Caco-2 (cell line): ENCODE measurements at regions not wholly inside any gene's neighbourhood (a gene's known extent, or its start where the extent isn't known, plus 50 kb on each side); places are given as distances from the start of the nearest gene placed in this dataset.
"Not testable (repeated sequence)": the region's sequence is repeated elsewhere in the genome, so short reads cannot be mapped to it uniquely, and the experiment has no call there.

ENCODE experiments used
- BruUV-seq: library from RNA; stranded (reverse); fragments of 400-500 nt; replicated peaks from 2 replicates; lab custom pipeline; 2021; lab: Mats Ljungman, UMichigan
- CTCF ChIA-PET: fragments of 300-600 bp; sonication (Branson Sonifier 250); formaldehyde crosslinking; loops from one replicate; lab custom pipeline; 2022; ENCODE audit warnings: antibody characterized with exemption; lab: Charles Lee
- POLR2A ChIA-PET: fragments of 300-600 bp; sonication (Branson Sonifier 250); formaldehyde crosslinking; loops from one replicate; lab custom pipeline; 2022; ENCODE audit warnings: antibody characterized with exemption; lab: Charles Lee
- DNase-seq, 2 experiments: peaks; one replicate each; pipeline versions ENCODE4 v3.0.0 to v3.0.0-alpha.2; 2020 to 2022
- H3K27me3 ChIP-seq: replicated peaks from 2 replicates; pipeline ENCODE4 v1.6.0; 2011; ENCODE audit warnings: low read length; ENCODE audit not compliant: control insufficient read depth, insufficient read depth
- H3K36me3 ChIP-seq: 2 replicates; pipeline ENCODE4 v1.5.1; 2011; ENCODE audit warnings: low read length; ENCODE audit not compliant: control insufficient read depth, insufficient read depth
- H3K4me1 ChIP-seq: fragments of 250-450 bp; sonication (Bioruptor Pico); 2 replicates; pipeline ENCODE4 v1.5.1; 2020; ENCODE audit warnings: mild to moderate bottlenecking
- H3K4me3 ChIP-seq: 2 replicates; pipeline ENCODE4 v1.5.1; 2011; ENCODE audit warnings: low read depth, mild to moderate bottlenecking, control low read depth, low read length
- H3K9me3 ChIP-seq: fragments of 250-450 bp; sonication (Bioruptor Pico); 2 replicates; pipeline ENCODE4 v1.5.1; 2020; ENCODE audit warnings: mild to moderate bottlenecking, moderate library complexity
- H3K27ac Mint-ChIP-seq: one replicate; pipeline ENCODE4 v1.8.0; 2022; ENCODE audit warnings: mixed read lengths; ENCODE audit not compliant: unreplicated experiment
- H3K27me3 Mint-ChIP-seq: one replicate; pipeline ENCODE4 v1.8.0; 2022; ENCODE audit warnings: mixed read lengths; ENCODE audit not compliant: insufficient read depth, unreplicated experiment
- H3K36me3 Mint-ChIP-seq: one replicate; pipeline ENCODE4 v1.8.0; 2022; ENCODE audit warnings: mild to moderate bottlenecking, mixed read lengths; ENCODE audit not compliant: insufficient read depth, unreplicated experiment
- H3K4me1 Mint-ChIP-seq: one replicate; pipeline ENCODE4 v1.8.0; 2022; ENCODE audit warnings: low read depth, mixed read lengths; ENCODE audit not compliant: unreplicated experiment
- H3K4me3 Mint-ChIP-seq: one replicate; pipeline ENCODE4 v1.8.0; 2022; ENCODE audit warnings: mild to moderate bottlenecking, moderate library complexity, mixed read lengths; ENCODE audit not compliant: unreplicated experiment
- H3K9me3 Mint-ChIP-seq: one replicate; pipeline ENCODE4 v1.8.0; 2022; ENCODE audit warnings: mixed read lengths; ENCODE audit not compliant: unreplicated experiment
- intact Hi-C: fragments of 100-400 bp; cut with micrococcal nuclease; formaldehyde crosslinking; loops from one replicate; pipeline ENCODE4 v1.10.0; 2022; ENCODE audit not compliant: unreplicated experiment

DNA sequence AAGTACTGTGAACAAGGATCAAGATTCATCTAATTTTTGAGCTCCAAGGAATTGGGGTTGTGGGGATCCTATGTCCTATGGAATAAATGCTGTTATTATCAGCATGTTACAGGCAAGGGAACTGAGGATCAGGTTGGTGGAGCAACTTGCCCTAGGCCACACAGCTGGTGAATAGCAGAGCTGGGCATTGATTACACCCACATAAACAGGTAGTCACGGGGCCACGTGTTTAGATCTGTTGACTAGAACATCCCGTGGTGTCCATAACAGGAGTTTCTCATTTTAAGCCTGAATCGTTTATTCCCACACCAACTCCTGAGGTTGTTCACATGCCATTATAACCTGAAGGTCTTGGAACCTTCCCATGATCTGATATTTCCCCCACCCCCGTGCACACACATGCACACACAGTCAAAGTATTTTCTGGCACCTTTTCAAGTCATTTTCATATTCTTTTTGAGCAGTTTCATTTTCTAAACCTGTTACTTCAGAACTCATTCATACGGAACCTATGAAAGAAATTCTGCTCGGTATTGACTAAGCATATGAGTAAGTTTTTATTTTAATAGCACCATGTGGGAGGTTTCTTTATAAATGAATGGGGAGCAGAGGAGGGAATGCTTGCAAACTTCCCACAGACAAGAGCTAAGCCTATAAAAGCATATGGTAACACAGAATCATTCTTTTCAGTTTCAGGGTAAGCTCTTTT is 338.1 kb downstream of the ANAPC1 start:
- H3K27me3 ChIP-seq, BruUV-seq, H3K27me3 Mint-ChIP-seq, H3K9me3 ChIP-seq, H3K4me1 ChIP-seq, H3K4me3 ChIP-seq, POLR2A ChIA-PET, intact Hi-C loops, H3K4me1 Mint-ChIP-seq, H3K36me3 ChIP-seq, H3K36me3 Mint-ChIP-seq, CTCF ChIA-PET, H3K4me3 Mint-ChIP-seq, DNase-seq, H3K27ac Mint-ChIP-seq, H3K9me3 Mint-ChIP-seq: not testable (repeated sequence)

DNA sequence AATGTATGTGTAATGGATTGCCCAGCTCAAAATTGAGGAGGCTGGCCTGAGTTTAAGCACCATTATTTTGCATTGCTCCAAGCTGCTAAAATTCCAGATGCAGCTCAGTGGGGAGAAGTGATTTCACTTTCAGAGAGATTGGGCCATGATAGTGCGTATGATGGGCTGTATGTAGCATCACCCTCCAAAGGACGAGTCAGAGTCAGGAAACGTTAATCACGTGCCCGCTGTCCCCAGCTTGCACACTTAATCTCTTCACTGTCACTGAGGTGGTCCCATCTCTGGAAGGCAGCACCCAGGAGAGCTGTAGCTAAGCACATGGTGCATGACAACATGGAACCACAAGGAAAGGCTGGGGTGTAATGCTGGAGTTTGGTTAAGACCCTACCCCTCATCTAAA is 337.4 kb downstream of the ANAPC1 start:
- H3K27me3 Mint-ChIP-seq, H3K4me1 ChIP-seq, DNase-seq, POLR2A ChIA-PET, H3K9me3 Mint-ChIP-seq, CTCF ChIA-PET, H3K27ac Mint-ChIP-seq, H3K4me1 Mint-ChIP-seq, H3K27me3 ChIP-seq, H3K9me3 ChIP-seq, H3K4me3 Mint-ChIP-seq, H3K36me3 ChIP-seq, H3K36me3 Mint-ChIP-seq, H3K4me3 ChIP-seq, intact Hi-C loops, BruUV-seq: not testable (repeated sequence)

DNA sequence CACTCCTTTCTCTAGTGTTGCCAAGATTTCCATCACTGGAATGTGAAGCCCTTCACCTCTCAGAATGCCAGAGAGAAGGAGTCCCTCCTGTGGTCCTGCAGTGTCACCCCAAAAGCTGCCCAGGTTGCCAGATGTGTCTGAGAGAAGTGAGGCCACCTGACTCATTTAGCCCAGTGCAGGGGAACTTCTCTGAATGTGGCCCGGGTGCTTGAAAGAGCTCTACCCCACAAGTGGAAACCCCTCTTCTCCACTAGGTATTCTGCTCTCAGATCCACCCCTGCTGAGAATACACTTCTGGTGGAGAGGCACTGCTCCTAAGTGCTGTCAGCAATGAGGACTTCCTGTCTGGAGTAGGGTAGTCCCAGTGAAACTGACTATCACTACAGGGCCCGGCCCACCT is 334.8 kb downstream of the ANAPC1 start:
- DNase-seq, H3K27ac Mint-ChIP-seq, H3K36me3 Mint-ChIP-seq, H3K4me3 Mint-ChIP-seq, H3K4me1 ChIP-seq, intact Hi-C loops, CTCF ChIA-PET, BruUV-seq, H3K27me3 Mint-ChIP-seq, H3K4me3 ChIP-seq, H3K36me3 ChIP-seq, H3K27me3 ChIP-seq, H3K9me3 ChIP-seq, POLR2A ChIA-PET, H3K9me3 Mint-ChIP-seq, H3K4me1 Mint-ChIP-seq: not testable (repeated sequence)

DNA sequence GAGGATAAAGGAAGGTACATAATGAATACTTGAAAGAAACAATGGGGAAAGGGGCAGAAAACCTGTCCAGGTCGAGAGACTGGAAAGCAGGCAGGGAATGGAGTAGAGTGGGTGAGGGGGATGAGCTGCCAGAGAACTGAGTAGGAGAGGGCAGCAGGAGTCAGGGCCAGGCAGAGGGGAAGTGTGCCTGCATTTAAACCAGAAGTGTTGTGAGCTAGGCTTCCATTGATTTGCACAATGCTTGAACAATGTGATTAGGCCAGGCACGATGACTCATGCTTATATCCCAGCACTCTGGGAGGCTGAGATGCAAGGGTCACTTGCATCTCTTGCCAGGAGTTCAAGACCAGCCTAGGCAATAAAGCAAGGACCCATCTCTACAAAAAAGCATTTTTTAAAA is 332.6 kb downstream of the ANAPC1 start:
- H3K27me3 ChIP-seq, H3K4me1 Mint-ChIP-seq, H3K9me3 Mint-ChIP-seq, H3K4me1 ChIP-seq, H3K4me3 ChIP-seq, H3K27me3 Mint-ChIP-seq, H3K9me3 ChIP-seq, POLR2A ChIA-PET, H3K36me3 ChIP-seq, H3K27ac Mint-ChIP-seq, CTCF ChIA-PET, BruUV-seq, DNase-seq, intact Hi-C loops, H3K36me3 Mint-ChIP-seq, H3K4me3 Mint-ChIP-seq: not testable (repeated sequence)

DNA sequence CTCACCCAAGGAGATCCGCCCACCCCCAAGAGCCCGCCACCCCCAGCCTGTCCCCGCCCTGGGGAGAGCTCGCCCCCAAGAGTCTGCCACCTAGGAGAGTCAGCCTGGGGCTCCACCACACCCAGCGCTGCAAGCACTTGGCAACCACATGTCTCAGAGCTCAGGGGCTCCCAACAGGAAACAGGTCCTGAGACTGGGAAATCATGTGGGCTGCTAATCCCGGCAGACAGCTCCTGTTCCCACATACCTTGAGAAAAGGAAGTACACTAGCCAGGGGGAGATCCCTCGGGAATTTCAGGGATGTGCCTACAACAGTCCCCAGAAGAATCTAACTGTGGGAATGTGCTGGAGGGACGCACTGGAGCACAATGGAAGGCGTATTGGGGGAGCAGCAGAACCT is 331.4 kb downstream of the ANAPC1 start:
- BruUV-seq, POLR2A ChIA-PET, H3K27ac Mint-ChIP-seq, H3K27me3 Mint-ChIP-seq, H3K27me3 ChIP-seq, DNase-seq, H3K36me3 ChIP-seq, intact Hi-C loops, H3K4me3 ChIP-seq, H3K4me1 Mint-ChIP-seq, H3K4me1 ChIP-seq, H3K9me3 ChIP-seq, H3K9me3 Mint-ChIP-seq, H3K36me3 Mint-ChIP-seq, CTCF ChIA-PET, H3K4me3 Mint-ChIP-seq: not testable (repeated sequence)

DNA sequence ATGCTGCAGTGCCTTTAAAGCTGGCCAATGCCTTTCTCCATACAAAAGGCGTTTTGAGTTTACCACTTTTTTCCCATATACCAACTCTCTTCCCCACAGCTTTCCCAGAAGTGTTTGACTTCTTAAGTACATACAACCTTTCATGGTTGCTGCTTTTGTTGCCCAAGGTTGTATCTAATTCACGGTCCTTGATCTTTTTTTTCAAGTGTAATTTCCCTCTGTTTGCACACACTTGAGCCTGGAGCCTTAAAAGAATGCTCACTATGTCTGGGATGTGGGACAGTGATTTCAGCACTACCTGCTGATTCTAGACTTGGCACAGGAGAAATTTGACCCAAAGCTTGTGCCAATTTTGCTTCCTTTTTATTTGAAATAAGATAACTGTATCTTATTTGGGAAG is 324.7 kb downstream of the ANAPC1 start:
- H3K27me3 ChIP-seq, H3K4me1 Mint-ChIP-seq, intact Hi-C loops, H3K27ac Mint-ChIP-seq, POLR2A ChIA-PET, H3K36me3 Mint-ChIP-seq, H3K4me3 ChIP-seq, CTCF ChIA-PET, BruUV-seq, H3K4me1 ChIP-seq, H3K4me3 Mint-ChIP-seq, H3K9me3 ChIP-seq, H3K27me3 Mint-ChIP-seq, H3K9me3 Mint-ChIP-seq, H3K36me3 ChIP-seq: not testable (repeated sequence)
- peak in 1 of 2 experiments; percentile 19 for DNase-seq

DNA sequence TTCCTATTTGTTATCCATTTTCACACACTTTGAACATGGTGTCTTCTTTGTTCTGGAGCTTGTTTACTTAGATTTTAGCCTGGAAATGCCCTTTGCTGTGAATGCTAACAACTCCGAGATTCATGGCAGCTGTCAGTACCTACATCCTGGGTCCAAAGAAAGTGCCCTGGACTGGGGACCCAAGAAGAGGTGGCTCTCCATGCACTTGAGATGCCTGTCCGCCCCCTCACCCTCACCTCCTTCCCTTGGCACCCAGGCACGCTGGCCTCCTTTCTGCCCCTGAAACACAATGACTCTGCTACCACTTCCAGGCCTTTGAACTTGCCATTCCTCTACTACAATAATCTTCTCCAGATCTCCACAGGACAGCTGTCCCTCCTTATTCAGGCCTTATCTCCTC is 324.2 kb downstream of the ANAPC1 start:
- H3K4me3 ChIP-seq, H3K27ac Mint-ChIP-seq, H3K27me3 Mint-ChIP-seq, BruUV-seq, intact Hi-C loops, CTCF ChIA-PET, DNase-seq, H3K4me1 Mint-ChIP-seq, POLR2A ChIA-PET, H3K4me1 ChIP-seq, H3K27me3 ChIP-seq, H3K36me3 Mint-ChIP-seq, H3K36me3 ChIP-seq, H3K4me3 Mint-ChIP-seq, H3K9me3 ChIP-seq, H3K9me3 Mint-ChIP-seq: not testable (repeated sequence)
